ENCODE measurements at regions not wholly inside any gene's neighbourhood (a gene's known extent, or its start where the extent isn't known, plus 50 kb on each side); places are given as distances from the start of the nearest gene placed in this dataset.

- H3K4me2 ChIP-seq (ENCODE audit: low read length): peak overlapping the region; percentile 49
- no peaks in the 10 kb centered on the region for H3K27me3 ChIP-seq (ENCODE audit: low read depth, low read length)
- H2AFZ ChIP-seq (ENCODE audit: low read depth, low read length): peak overlapping the region; percentile 69
- no peak overlapping the region for H3K27ac ChIP-seq (ENCODE audit: low read length)
- no peaks in the 10 kb centered on the region for H3K36me3 ChIP-seq (replicated peaks; ENCODE audit: low read depth, low read length)
- H3K79me2 ChIP-seq (ENCODE audit: low read length): no peaks in the 10 kb centered on the region
- H3K4me1 ChIP-seq (ENCODE audit: low read length): peaks cover 33% of the 10 kb centered on the region
- 0 out of 2 replicates have a peak overlapping the region, but pooled peaks have one; percentile 8 for H3K4me3 ChIP-seq (ENCODE audit: low read length)
- no peaks in the 10 kb centered on the region for H3K9me3 ChIP-seq (ENCODE audit: insufficient read depth, low read length)
- TF ChIP-seq CTCF (IDR thresholded peaks at IDR 0.05; ENCODE audit: low read depth, low read length) (no peak), EZH2phosphoT487 (IDR thresholded peaks at IDR 0.05; ENCODE audit: low read depth) (no peak)
- no peak overlapping the region for H3K9ac ChIP-seq (ENCODE audit: low read length)
- no peaks in the 10 kb centered on the region for H4K20me1 ChIP-seq (ENCODE audit: insufficient read depth, low read length)
Observed at GRCh38 chr4:100569196-100569595, 51.4 kb upstream of the EMCN start.
